NCI-H2029 treated with DMSO at 0.1 percent for 48 hours (cell line): ENCODE measurements at regions not wholly inside any gene's neighbourhood (a gene's known extent, or its start where the extent isn't known, plus 50 kb on each side); places are given as distances from the start of the nearest gene placed in this dataset.
A peak's percentile ranks its signal among the peaks of the same experiment; 100 is the strongest.
"Not testable (repeated sequence)": the region's sequence is repeated elsewhere in the genome, so short reads cannot be mapped to it uniquely, and the experiment has no call there.

Experiments
- DNase-seq: peaks from one replicate; lab custom pipeline; 2025; lab: John Stamatoyannopoulos, UW

GRCh38 chr11:11220786-11221185, 132.3 kb downstream of the CSNK2A3 start:
- DNase-seq: no peak

- no peak for DNase-seq
These were observed 134.4 kb downstream of the CSNK2A3 start for GRCh38 chr11:11218629-11218986.

DNA sequence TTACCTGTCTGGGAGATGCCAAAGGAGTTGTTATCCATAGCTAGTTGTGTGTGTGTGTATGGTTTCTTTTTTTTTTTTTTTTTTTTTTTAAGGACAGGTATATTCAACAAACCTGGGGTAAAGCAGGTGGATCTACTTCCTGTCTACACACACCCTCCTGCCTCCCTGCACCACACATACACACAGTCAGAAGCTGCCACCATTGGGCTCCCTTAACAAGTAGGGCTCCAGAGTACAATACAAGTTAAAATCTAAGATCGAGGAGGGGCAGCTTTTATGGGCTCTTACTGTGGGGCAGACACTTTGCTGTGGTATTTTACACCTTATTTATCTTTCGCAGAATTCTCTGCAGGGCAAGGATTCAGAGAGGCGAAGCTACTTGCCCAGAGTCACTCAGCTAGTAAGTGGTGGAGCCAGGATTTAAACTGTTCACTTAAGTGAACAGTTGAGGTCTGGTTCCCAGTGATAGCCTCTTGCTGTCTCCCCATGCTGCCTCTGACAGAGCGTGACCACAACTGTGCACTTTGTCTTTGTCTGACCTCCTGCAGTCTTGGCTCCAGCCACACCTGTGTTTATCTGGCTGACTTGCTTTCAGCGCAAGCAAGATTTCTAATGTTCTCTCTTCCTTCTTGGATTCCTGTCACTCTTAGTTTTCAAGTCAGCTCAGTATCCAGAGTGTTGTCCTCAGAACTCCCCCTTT, 135.0 kb downstream of the CSNK2A3 start:
- DNase-seq: peak; percentile 51

GRCh38 chr11:11217289-11217928, 135.6 kb downstream of the CSNK2A3 start:
- DNase-seq: no peak

DNA sequence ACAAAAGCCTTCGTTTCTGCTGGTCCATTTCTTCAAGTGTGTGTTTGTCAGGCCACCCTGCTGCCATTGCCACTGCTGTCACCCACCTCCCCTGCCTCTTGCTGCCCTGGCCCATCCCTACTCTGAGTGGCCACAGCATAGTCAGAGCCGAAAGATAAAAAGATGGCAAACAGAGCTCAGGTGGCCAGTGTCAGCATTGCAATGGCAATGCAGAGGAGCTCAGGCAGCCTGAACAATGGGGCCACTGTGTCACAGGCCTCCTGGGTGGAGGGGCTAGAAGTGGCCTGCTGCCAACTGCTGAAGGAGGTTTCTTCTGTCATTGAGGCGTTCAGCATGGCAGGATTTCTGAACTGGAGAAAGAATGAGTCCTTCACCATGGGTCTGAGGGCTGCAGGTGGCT, 137.1 kb downstream of the CSNK2A3 start:
- peak; percentile 34 for DNase-seq

GRCh38 chr11:11215058-11215815, 137.8 kb downstream of the CSNK2A3 start:
- no peak for DNase-seq

DNA sequence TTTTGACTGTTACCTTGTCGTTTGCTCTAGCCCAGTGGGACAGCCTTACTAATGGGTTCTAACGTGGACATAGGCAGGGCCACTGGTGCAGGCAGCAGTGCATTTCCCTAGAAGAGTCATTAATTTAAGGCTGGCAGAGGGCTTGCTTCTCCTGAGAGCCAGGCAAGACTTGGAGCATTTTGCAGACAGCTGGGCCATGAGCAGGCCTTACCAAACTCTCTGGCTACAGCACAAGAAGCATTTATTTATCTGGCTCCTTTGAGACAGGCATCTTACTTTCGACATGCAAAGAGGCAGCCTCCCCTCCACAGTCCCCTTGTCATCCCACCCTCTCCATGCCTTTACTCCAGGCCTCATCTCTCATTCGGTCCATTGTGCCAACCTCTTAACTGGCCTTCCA, 139.9 kb downstream of the CSNK2A3 start:
- DNase-seq: no peak

DNA sequence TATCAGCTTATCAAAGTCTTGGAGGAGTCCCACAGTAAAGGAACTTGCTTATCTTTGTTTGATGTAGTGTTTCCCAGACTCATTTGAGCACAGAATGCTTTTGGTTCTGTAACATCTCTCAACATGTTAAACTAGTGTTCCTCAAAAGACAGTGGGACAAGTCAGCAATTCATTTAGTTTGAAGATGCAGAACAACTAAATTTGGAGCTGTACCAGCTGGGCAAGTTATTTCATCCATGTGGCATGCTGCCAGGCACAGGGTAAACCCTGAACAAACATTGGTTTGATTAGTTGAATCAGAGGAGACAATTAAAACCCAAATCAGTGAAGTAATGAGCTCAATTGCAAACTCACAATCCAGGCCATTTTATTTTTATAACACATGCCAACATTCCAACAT, 141.2 kb downstream of the CSNK2A3 start:
- no peak for DNase-seq

- DNase-seq: no peak
These were observed 141.9 kb downstream of the CSNK2A3 start for GRCh38 chr11:11211186-11211585.

DNA sequence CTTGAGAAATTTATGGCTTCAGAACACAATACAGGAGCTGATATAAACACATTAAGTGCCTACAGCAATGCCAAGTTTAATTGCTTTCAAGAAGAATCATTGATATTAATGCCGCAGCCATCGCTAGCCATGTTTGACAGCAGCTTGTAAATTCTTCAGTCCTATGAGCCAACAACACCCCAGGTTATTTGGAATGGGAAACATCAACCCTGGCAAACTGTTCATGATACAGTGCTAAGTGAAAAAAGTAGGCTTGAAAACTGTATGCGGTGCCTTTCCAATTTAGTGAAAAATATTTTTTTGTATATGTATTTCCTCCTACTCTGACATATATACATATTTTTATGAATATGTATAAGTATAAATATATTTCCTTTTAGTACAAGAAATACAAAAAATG, 142.6 kb downstream of the CSNK2A3 start:
- DNase-seq: no peak

- DNase-seq: no peak
These were observed 143.1 kb downstream of the CSNK2A3 start for GRCh38 chr11:11209967-11210366.

DNA sequence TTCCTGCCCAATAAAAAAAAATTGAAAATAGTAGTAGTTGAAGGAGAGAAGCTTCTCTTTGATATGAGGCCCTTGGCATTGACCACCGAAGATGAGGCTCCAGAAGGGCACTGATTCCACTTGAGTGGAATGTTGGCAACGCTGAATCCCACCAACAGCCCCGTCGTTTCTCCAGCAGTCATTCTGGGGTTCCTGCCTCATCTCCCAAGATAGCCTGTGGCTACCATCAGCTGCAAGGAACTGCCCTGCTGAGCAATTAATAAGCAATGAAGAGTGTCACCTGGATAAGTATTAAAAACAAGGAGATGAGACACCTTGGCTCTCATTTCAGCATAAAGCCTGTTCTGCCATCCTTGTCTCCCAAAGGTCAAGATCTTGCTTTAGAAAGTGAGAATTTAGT, 144.1 kb downstream of the CSNK2A3 start:
- DNase-seq: no peak

GRCh38 chr11:11207428-11207827, 145.6 kb downstream of the CSNK2A3 start:
- DNase-seq: no peak

GRCh38 chr11:11206484-11206883, 146.6 kb downstream of the CSNK2A3 start:
- no peak for DNase-seq

DNA sequence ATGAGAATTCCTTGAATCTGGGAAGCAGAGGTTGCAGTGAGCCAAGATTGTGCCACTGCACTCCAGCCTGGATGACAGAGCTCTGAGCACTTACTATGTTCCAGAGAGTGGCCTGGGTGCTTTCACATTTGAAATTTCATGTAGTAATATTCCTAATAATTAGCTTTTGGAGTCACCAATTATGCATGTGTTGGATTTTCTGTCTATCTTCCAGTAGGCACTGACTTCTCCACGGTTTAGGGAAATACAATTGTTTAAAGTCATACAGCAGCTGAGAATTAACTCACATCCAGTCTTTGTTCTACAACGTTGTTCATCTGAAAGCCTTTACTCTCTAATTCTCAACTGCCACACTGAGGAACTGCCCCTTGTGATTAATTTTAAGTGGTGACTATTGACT, 150.2 kb downstream of the CSNK2A3 start:
- no peak for DNase-seq

DNA sequence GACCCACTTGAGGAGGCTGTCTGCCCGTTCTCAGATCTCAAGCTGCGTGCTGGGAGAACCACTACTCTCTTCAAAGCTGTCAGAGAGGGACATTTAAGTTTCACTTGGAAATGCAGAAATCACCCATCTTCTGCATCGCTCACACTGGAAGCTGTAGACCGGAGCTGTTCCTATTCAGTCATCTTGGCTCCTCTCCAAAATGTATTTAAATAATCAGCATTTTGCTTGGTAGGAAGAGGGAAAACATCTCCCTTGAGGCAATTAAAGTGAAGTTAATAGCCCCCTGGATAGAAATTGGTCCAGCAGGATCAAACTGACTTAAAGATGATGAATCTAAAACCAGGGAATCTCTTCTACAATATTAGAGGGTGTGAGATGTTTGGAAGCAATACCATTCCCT, 151.7 kb downstream of the CSNK2A3 start:
- not testable (repeated sequence) for DNase-seq

DNA sequence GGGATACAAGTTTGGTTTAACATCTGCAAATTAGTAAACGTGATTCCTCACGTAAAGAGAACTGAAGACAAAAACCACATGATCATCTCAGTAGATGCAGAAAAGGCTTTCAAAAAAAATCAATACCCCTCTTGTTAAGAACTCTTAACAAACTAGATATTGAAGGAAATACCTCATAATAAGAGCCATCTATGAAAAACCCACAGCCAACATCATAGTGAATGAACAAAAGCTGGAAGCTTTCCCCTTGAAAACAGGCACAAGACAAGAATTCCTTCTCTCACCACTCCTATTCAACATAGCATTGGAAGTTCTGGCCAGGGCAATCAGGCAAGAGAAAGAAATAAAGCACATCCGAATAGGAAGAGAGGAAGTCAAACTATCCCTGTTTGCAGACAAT, 160.5 kb downstream of the CSNK2A3 start:
- DNase-seq: no peak

- no peak for DNase-seq
These were observed 163.5 kb downstream of the CSNK2A3 start for GRCh38 chr11:11189506-11189905.

- no peak for DNase-seq
These were observed 166.8 kb downstream of the CSNK2A3 start for GRCh38 chr11:11186249-11186648.

- DNase-seq: no peak
These were observed 170.8 kb downstream of the CSNK2A3 start for GRCh38 chr11:11182261-11182660.

DNA sequence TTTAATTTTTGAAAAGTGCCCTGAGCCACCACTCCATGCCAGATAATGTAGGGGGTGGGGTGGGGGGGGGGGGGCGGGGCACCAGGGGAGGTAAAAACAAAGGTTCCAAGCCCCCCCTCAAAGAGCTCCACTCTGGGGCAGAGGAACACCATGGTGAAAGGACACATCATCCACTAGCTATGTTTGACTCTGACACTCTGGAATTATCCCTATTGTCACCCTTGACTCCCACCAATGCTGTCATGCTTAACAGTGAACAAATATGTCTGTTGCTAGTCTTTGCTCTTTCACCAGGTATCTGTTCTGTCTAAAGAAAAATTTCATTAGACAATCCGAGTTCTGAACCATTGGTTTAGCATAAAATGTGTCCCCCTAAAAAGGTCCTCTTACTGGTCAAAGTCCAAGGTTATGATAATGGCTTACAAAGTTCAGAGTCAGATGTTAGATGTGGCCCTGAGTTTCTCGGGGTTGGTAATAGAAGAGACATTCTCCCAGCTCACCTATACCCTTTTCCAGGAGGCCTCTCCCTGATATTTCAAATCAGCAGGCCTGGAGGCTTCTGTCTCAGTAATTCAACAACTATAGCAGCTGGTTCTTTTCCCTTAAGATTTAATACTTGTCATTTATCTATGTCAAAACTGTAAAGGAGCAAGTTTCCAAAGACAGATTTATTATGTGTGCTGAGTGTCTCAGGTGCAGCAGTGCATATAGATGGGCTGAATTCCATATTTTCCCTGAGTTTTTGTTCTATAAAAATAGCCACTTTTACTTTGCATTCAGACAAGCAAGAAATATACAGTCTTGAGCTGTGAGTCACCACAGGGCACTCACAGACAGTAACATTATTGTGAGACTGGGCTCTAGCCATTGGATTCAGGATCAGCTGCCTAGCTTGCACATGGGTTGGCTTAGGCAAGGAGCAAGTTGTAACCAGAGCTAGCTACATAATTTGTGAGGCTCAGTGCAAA, 174.1 kb downstream of the CSNK2A3 start:
- DNase-seq: no peak

DNA sequence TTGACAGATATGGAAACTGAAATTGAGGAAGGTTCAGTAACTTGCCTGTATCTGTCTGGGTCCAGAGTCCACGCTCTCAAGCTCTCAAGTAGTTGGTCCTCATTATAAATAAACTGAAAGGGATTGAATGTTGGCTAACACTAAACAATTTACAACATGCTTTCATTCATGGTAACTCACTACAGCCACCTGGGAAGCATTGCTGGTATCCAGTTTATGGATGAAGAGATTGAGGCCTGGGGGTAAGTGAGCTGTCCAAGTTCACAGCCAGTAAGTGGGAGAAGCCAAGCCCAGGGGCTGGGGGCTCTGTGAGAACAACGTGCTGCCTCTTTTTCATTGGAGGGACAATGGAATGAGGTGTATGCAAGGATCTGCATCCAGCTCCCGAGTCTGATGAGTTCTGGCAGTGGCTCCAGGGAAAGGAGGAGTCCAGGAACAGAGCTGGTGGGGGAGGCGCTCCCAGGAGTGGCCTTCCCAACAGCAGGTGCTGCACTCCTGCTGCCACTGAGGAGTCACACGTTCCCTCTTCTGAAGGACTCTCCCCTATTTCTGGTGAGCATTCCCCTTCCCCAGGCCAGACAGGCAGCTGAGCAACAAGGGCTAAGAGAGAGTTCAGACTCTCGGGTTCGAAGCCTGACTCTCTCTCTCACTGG, 175.8 kb downstream of the CSNK2A3 start:
- DNase-seq: no peak
